D721Med (cell line): ENCODE measurements at regions not wholly inside any gene's neighbourhood (a gene's known extent, or its start where the extent isn't known, plus 50 kb on each side); places are given as distances from the start of the nearest gene placed in this dataset.

Experiments used
- DNase-seq: peaks from one replicate; pipeline ENCODE4 v3.0.0; 2011; ENCODE audit warnings: low spot score; ENCODE audit not compliant: insufficient read length
- FAIRE-seq: peaks from 2 replicates; lab custom pipeline; 2011; peaks lifted over from hg19 to GRCh38; lab: Jason Lieb, UNC
- CTCF ChIP-seq: IDR thresholded peaks from 2 replicates; pipeline ENCODE4 v1.5.1; 2012; ENCODE audit warnings: mild to moderate bottlenecking, control low read depth; ENCODE audit not compliant: insufficient read depth; ENCODE audit errors: missing control alignments

DNA sequence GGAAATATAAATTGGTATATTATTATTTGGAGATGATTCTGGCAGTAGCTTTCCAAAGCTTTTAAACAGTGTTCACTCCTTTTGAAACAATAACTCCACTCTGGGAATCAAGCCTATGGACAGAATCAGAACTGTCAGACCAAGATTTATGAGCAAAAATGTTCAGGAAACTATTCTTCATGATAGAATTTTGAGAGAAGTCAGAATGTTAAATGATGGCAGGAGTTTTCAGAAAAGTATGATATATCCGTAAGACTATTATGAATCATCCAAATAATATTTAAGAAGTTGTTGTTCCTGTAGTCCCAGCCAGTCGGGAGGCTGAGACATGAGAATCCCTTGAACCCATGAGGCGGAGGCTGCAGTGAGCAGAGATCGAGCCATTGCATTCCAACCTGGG, 50.5 kb upstream of the ADGRG2 start:
- no peak for TF ChIP-seq CTCF
- DNase-seq (no peak), FAIRE-seq (no peak)

GRCh38 chrX:19174401-19175025, 52.2 kb upstream of the ADGRG2 start:
- DNase-seq (no peak), FAIRE-seq (no peak)
- TF ChIP-seq CTCF: no peak

DNA sequence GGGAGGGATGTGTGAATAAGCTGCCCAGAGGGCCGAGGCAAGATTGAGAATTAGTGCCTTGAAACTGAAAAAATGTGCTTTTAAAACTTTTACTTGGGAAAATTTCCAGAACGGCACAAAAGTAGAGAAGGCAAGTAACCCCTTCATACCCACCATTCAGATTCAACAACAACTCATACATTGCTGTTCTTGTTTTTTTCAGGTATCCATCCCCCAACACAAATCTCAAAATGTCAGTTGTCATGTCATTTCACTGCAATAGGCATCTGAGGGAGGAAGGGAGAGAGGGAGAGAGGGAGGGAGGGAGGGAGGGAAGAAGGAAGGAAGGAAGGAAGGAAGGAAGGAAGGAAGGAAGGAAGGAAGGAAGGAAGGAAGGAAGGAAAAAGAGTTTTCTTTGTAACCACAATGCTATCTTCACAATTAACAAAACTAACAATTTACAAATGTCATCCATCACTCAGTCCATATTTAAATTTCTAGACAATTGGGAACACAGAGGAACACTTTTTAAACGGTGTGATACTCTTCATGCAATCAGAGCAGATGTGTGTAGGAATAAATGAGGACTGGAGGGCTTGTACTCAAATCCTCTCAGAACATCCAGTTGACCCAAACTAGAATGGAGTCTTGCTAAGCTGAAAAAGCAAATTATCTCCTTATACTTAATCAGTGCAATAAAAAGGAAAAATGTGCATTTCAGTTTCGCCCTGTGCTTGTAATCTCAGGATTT, 54.8 kb upstream of the ADGRG2 start:
- FAIRE-seq (no peak), DNase-seq (no peak)
- no peak for TF ChIP-seq CTCF

DNA sequence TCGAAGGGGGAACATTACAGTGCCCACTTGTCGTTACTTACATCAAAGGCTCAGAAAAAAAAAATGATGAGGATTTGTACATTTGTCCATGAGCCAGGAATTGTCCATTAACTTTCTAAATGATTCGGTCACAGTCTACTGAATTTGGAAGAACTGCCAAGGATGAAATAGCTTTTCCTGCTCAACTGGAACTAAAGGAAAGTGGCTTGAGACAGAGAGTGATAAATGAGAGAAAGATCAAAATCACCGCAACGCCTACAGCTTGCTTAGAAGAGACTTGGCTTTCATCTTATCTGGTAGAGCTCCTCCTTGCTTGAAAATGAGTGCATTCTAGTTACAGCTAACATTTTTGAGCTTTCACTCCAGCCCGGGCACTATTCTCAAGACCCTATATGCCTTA, 55.5 kb upstream of the ADGRG2 start:
- no peak for DNase-seq
- no peak for TF ChIP-seq CTCF
- no peak for FAIRE-seq

DNA sequence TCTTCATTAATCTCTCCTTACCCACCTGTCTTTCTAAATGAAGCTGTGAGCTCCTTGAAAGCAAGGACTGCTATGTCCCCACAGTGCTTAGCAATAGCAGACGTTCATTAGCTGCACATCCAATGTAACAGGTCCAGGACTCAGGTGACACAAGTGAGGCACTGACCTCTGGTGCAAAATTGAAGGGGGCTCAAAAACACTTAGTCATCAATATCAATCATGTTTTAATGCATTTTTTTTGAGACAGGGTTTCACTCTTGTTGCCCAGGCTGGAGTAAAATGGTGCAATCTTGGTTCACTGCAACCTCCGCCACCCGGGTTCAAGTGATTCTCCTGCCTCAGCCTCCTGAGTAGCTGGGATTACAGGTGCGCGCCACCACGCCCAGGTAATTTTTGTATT, 56.1 kb upstream of the ADGRG2 start:
- no peak for DNase-seq
- FAIRE-seq: no peak
- no peak for TF ChIP-seq CTCF

GRCh38 chrX:19179389-19179788, 57.1 kb upstream of the ADGRG2 start:
- DNase-seq (no peak), FAIRE-seq (no peak)
- no peak for TF ChIP-seq CTCF

- DNase-seq (no peak), FAIRE-seq (no peak)
- TF ChIP-seq CTCF: no peak
Measured at GRCh38 chrX:19181345-19181744, 59.1 kb upstream of the ADGRG2 start.
